Neural crest cell (in vitro differentiated cells): ENCODE measurements at regions not wholly inside any gene's neighbourhood (a gene's known extent, or its start where the extent isn't known, plus 50 kb on each side); places are given as distances from the start of the nearest gene placed in this dataset.

ENCODE experiments used
- DNase-seq: peaks from one replicate; pipeline ENCODE4 v3.0.0; 2021; ENCODE audit warnings: low read depth, mixed read lengths, low spot score
- H3K27ac Mint-ChIP-seq: one replicate; pipeline ENCODE4 v1.8.0; 2021; ENCODE audit warnings: mild to moderate bottlenecking, mixed read lengths; ENCODE audit not compliant: unreplicated experiment
- H3K27me3 Mint-ChIP-seq: 2 replicates; pipeline ENCODE4 v1.8.0; 2021; ENCODE audit warnings: low read depth, mild to moderate bottlenecking, mixed read lengths
- H3K36me3 Mint-ChIP-seq: 2 replicates; pipeline ENCODE4 v1.8.0; 2021; ENCODE audit warnings: low read depth, mild to moderate bottlenecking, mixed read lengths
- H3K4me1 Mint-ChIP-seq: 2 replicates; pipeline ENCODE4 v1.8.0; 2021; ENCODE audit warnings: mixed read lengths
- H3K4me3 Mint-ChIP-seq: one replicate; pipeline ENCODE4 v1.8.0; 2021; ENCODE audit warnings: mild to moderate bottlenecking, mixed read lengths
- H3K9me3 Mint-ChIP-seq: 2 replicates; pipeline ENCODE4 v1.8.0; 2021; ENCODE audit warnings: mixed read lengths
- CTCF ChIP-seq: fragments of 200-600 bp; sonication (generic); conservative IDR thresholded peaks from 2 replicates; pipeline ENCODE4 v1.5.0; 2021; ENCODE audit warnings: antibody characterized with exemption, mild to moderate bottlenecking

GRCh38 chr5:165000479-165001190, 1495.2 kb downstream of the MAT2B start:
- Mint-ChIP-seq H3K27me3 (no peaks in the 10 kb centered on the region), H3K4me1 (no peaks in the 10 kb centered on the region), H3K9me3 (no peaks in the 10 kb centered on the region), H3K36me3 (no peaks in the 10 kb centered on the region), H3K27ac (no peak overlapping the region), H3K4me3 (no peak overlapping the region)
- DNase-seq: no peak
- TF ChIP-seq CTCF: no peak

GRCh38 chr5:165003283-165003682, 1497.9 kb downstream of the MAT2B start:
- no peaks in the 10 kb centered on the region for H3K27me3 Mint-ChIP-seq
- DNase-seq: no peak
- H3K27ac Mint-ChIP-seq: no peak overlapping the region
- no peaks in the 10 kb centered on the region for H3K9me3 Mint-ChIP-seq
- no peaks in the 10 kb centered on the region for H3K4me1 Mint-ChIP-seq
- no peak for TF ChIP-seq CTCF
- H3K36me3 Mint-ChIP-seq: no peaks in the 10 kb centered on the region
- no peak overlapping the region for H3K4me3 Mint-ChIP-seq

GRCh38 chr5:165004175-165004574, 1498.8 kb downstream of the MAT2B start:
- Mint-ChIP-seq H3K9me3 (no peaks in the 10 kb centered on the region), H3K4me1 (no peaks in the 10 kb centered on the region), H3K4me3 (no peak overlapping the region), H3K36me3 (no peaks in the 10 kb centered on the region), H3K27me3 (no peaks in the 10 kb centered on the region), H3K27ac (no peak overlapping the region)
- no peak for DNase-seq
- TF ChIP-seq CTCF: no peak

GRCh38 chr5:165014439-165014838, 1509.0 kb downstream of the MAT2B start:
- DNase-seq: no peak
- Mint-ChIP-seq H3K9me3 (peaks cover 2% of the 10 kb centered on the region), H3K27ac (no peak overlapping the region), H3K27me3 (no peaks in the 10 kb centered on the region), H3K4me3 (no peak overlapping the region), H3K36me3 (no peaks in the 10 kb centered on the region), H3K4me1 (no peaks in the 10 kb centered on the region)
- TF ChIP-seq CTCF: no peak

- no peak for TF ChIP-seq CTCF
- Mint-ChIP-seq H3K4me1 (no peaks in the 10 kb centered on the region), H3K4me3 (no peak overlapping the region), H3K9me3 (peaks cover 2% of the 10 kb centered on the region), H3K27me3 (no peaks in the 10 kb centered on the region), H3K27ac (no peak overlapping the region), H3K36me3 (no peaks in the 10 kb centered on the region)
- no peak for DNase-seq
Measured at GRCh38 chr5:165015126-165015525, 1509.7 kb downstream of the MAT2B start.
